Adrenal gland (tissue), 9 donors: ENCODE measurements at regions not wholly inside any gene's neighbourhood (a gene's known extent, or its start where the extent isn't known, plus 50 kb on each side); places are given as distances from the start of the nearest gene placed in this dataset.

ENCODE experiments used
- DNase-seq, 7 donors: peaks; one replicate each; pipeline ENCODE4 v3.0.0-alpha.2; 2019 to 2020
- H3K27ac ChIP-seq, 5 donors: fragments of 200-600 bp; sonication (generic) in 4 of 5; 1 replicate in 3 of 5; 2 replicates in 2 of 5; pipeline versions ENCODE4 v1.5.1 to v1.8.0; 2016 to 2020; ENCODE audit warnings: mild to moderate bottlenecking in 1 of 5
- H3K27me3 ChIP-seq: fragments of 200-600 bp; 2 replicates; pipeline ENCODE4 v1.8.0; 2021
- H3K36me3 ChIP-seq, 2 donors: fragments of 200-600 bp; replicated peaks in 1 of 2; 1 replicate in 1 of 2; 2 replicates in 1 of 2; pipeline versions ENCODE4 v1.5.1 to v1.8.0; 2018 to 2022
- H3K4me1 ChIP-seq, 2 donors: fragments of 200-600 bp; replicated peaks in 1 of 2; 1 replicate in 1 of 2; 2 replicates in 1 of 2; pipeline versions ENCODE4 v1.5.1 to v1.8.0; 2018 to 2021
- H3K4me3 ChIP-seq, 4 donors: fragments of 200-600 bp; sonication (generic) in 3 of 4; one replicate each; pipeline ENCODE4 v1.5.1; 2016 to 2018
- H3K9me3 ChIP-seq, 3 donors: fragments of 200-600 bp; sonication (generic) in 1 of 3; replicated peaks in 1 of 3; 1 replicate in 2 of 3; 2 replicates in 1 of 3; pipeline versions ENCODE4 v1.5.1 to v1.8.0; 2016 to 2021
- CTCF ChIP-seq, 6 experiments: fragments of 450-650 bp in 4 of 6; fragments of 200-600 bp in 2 of 6; sonication (generic) in 1 of 6; IDR thresholded peaks; 1 replicate in 5 of 6; 2 replicates in 1 of 6; pipeline versions ENCODE4 v1.5.1 to v1.8.0; 2016 to 2021; ENCODE audit warnings: antibody characterized with exemption in 6 of 6, mild to moderate bottlenecking in 2 of 6, moderate library complexity in 1 of 6
- POLR2A ChIP-seq, 2 donors: fragments of 450-650 bp; IDR thresholded peaks; one replicate each; pipeline ENCODE4 v1.6.1; 2017; ENCODE audit warnings: antibody characterized with exemption in 2 of 2, mild to moderate bottlenecking in 2 of 2, moderate library complexity in 1 of 2
- WGBS, 4 donors: extraction: QIAGEN DNeasy Blood & Tissue Kit in 2 of 4; methylation state at CpG; one replicate each; pipeline versions ENCODE4 v1.1.5 to v1.1.7; 2013 to 2017; 5-methylcytosine and 5-hydroxymethylcytosine counted together
- intact Hi-C, 2 donors: fragments of 100-400 bp; cut with DNase I; formaldehyde crosslinking; loops; one replicate each; pipeline versions ENCODE4 v1.14.1 to v1.15.0; 2022 to 2023
- donor health status: healthy with polysubstance abuse.
- donor health status: Bipolar disorder and iron deficiency.
- donor health status: DM: yes; HTN: yes; CAD: no.
- donor health status: DM: no; HTN: no; CAD: no.
- donor health status: DM: no; HTN: no; CAD: no.

- no peak overlapping the region for H3K27ac ChIP-seq
- no peaks in the 10 kb centered on the region for H3K4me1 ChIP-seq
- DNase-seq, result no peak
- no peak overlapping the region for H3K4me3 ChIP-seq
- no peaks in the 10 kb centered on the region for H3K27me3 ChIP-seq
- no peak for TF ChIP-seq POLR2A (IDR thresholded peaks at IDR 0.05)
- TF ChIP-seq CTCF (IDR thresholded peaks at IDR 0.05), result no peak
- intact Hi-C loops, result no loop called here
- H3K36me3 ChIP-seq, result no peaks in the 10 kb centered on the region
- H3K9me3 ChIP-seq, result no peaks in the 10 kb centered on the region
- WGBS, 4 donors, result 70 to 78% (median 76%) methylated on average over 5 of the region's 5 CpGs
These were observed 195.7 kb upstream of the FANCL start for GRCh38 chr2:58436872-58437271.

- TF ChIP-seq CTCF (IDR thresholded peaks at IDR 0.05), result no peak
- TF ChIP-seq POLR2A (IDR thresholded peaks at IDR 0.05), result no peak
- intact Hi-C loops, result no loop called here
- no peaks in the 10 kb centered on the region for H3K27me3 ChIP-seq
- no peaks in the 10 kb centered on the region for H3K4me1 ChIP-seq
- 62 to 81% (median 74%) methylated on average over 3 of the region's 3 CpGs for WGBS, 4 donors
- no peaks in the 10 kb centered on the region for H3K9me3 ChIP-seq
- DNase-seq, result no peak
- H3K36me3 ChIP-seq, result no peaks in the 10 kb centered on the region
- no peak overlapping the region for H3K27ac ChIP-seq
- H3K4me3 ChIP-seq, result no peak overlapping the region
These were observed 194.1 kb upstream of the FANCL start for GRCh38 chr2:58435246-58435645.

- Histone ChIP-seq H3K27me3 (no peaks in the 10 kb centered on the region), H3K4me1 (no peaks in the 10 kb centered on the region), H3K9me3 (no peaks in the 10 kb centered on the region), H3K27ac (no peak overlapping the region), H3K4me3 (no peak overlapping the region), H3K36me3 (no peaks in the 10 kb centered on the region)
- TF ChIP-seq POLR2A (IDR thresholded peaks at IDR 0.05), result no peak
- no peak for TF ChIP-seq CTCF (IDR thresholded peaks at IDR 0.05)
- intact Hi-C loops, result no loop called here
- no peak for DNase-seq
- 76 to 81% (median 80%) methylated on average over 1 of the region's 1 CpG for WGBS, 4 donors
These were observed 193.6 kb upstream of the FANCL start for GRCh38 chr2:58434692-58435091.

- Histone ChIP-seq H3K36me3 (no peaks in the 10 kb centered on the region), H3K9me3 (no peaks in the 10 kb centered on the region), H3K4me3 (no peak overlapping the region), H3K27me3 (no peaks in the 10 kb centered on the region), H3K4me1 (peaks cover 0 to 3% of the 10 kb centered on the region in 2 donors), H3K27ac (no peak overlapping the region)
- WGBS, 4 donors, result 81 to 90% (median 87%) methylated on average over 3 of the region's 3 CpGs
- no peak for DNase-seq
- TF ChIP-seq CTCF (IDR thresholded peaks at IDR 0.05) (no peak), POLR2A (IDR thresholded peaks at IDR 0.05) (no peak)
- intact Hi-C loops, result no loop called here
These were observed 191.5 kb upstream of the FANCL start for GRCh38 chr2:58432491-58433170.
